Endodermal cell (in vitro differentiated cells): ENCODE measurements at regions not wholly inside any gene's neighbourhood (a gene's known extent, or its start where the extent isn't known, plus 50 kb on each side); places are given as distances from the start of the nearest gene placed in this dataset.
A peak's percentile ranks its signal among the peaks of the same experiment; 100 is the strongest.

Experiments
- DNase-seq: peaks from one replicate; pipeline ENCODE4 v3.0.0-alpha.2; 2017
- H3K27ac ChIP-seq: 2 replicates; pipeline ENCODE4 v1.5.1; 2013; ENCODE audit warnings: mild to moderate bottlenecking, low read depth, low read length, moderate library complexity
- H3K27me3 ChIP-seq: 2 replicates; pipeline ENCODE4 v1.6.1; 2013; ENCODE audit warnings: mild to moderate bottlenecking, low read length, moderate library complexity; ENCODE audit not compliant: insufficient read depth, control insufficient read depth, poor library complexity, severe bottlenecking
- H3K36me3 ChIP-seq: 2 replicates; pipeline ENCODE4 v1.7.0; 2013; ENCODE audit warnings: mild to moderate bottlenecking, low read length, moderate library complexity; ENCODE audit not compliant: control insufficient read depth, insufficient read depth
- H3K4me1 ChIP-seq: one replicate; pipeline ENCODE4 v1.7.0; 2013; ENCODE audit warnings: low read length; ENCODE audit not compliant: control insufficient read depth, insufficient read depth
- H3K4me3 ChIP-seq: 2 replicates; pipeline ENCODE4 v1.5.1; 2013; ENCODE audit warnings: mild to moderate bottlenecking, low read length, moderate library complexity
- H3K9ac ChIP-seq: 2 replicates; pipeline ENCODE4 v1.6.1; 2013; ENCODE audit warnings: mild to moderate bottlenecking, low read length, moderate library complexity; ENCODE audit not compliant: poor library complexity, severe bottlenecking; ENCODE audit errors: extremely low read depth
- H3K9me3 ChIP-seq: 2 replicates; pipeline ENCODE4 v1.6.1; 2013; ENCODE audit warnings: mild to moderate bottlenecking, low read length, moderate library complexity; ENCODE audit not compliant: control insufficient read depth
- H3K27ac Mint-ChIP-seq: 2 replicates; pipeline ENCODE4 v1.8.0; 2020; ENCODE audit warnings: mixed read lengths
- H3K27me3 Mint-ChIP-seq: 2 replicates; pipeline ENCODE4 v1.8.0; 2021; ENCODE audit warnings: mild to moderate bottlenecking, mixed read lengths; ENCODE audit not compliant: insufficient read depth
- H3K36me3 Mint-ChIP-seq: 2 replicates; pipeline ENCODE4 v1.8.0; 2020; ENCODE audit warnings: low read depth, mixed read lengths
- H3K4me1 Mint-ChIP-seq: 2 replicates; pipeline ENCODE4 v1.8.0; 2020; ENCODE audit warnings: mixed read lengths
- H3K4me3 Mint-ChIP-seq: 2 replicates; pipeline ENCODE4 v1.8.0; 2020; ENCODE audit warnings: mild to moderate bottlenecking, moderate library complexity, mixed read lengths
- H3K9me3 Mint-ChIP-seq: 2 replicates; pipeline ENCODE4 v1.8.0; 2020; ENCODE audit warnings: mild to moderate bottlenecking, mixed read lengths
- WGBS, 2 experiments: methylation state at CpG; one replicate each; pipeline versions ENCODE4 v1.1.5 to v1.1.7; 2013; ENCODE audit warnings: missing lambda C conversion rate in 2 of 2, mixed read lengths in 1 of 2; ENCODE audit not compliant: insufficient coverage in 1 of 2, insufficient read length in 1 of 2; 5-methylcytosine and 5-hydroxymethylcytosine counted together
- TF ChIP-seq, protein P1 (sequence below): fragments of 200-600 bp; sonication (generic); conservative IDR thresholded peaks from 2 replicates; pipeline ENCODE4 v1.5.0; 2021; ENCODE audit warnings: antibody characterized with exemption, mild to moderate bottlenecking

GRCh38 chr17:51456942-51457341, 196.6 kb downstream of the UTP18 start:
- Histone ChIP-seq H3K27ac (no peak overlapping the region), H3K4me3 (no peak overlapping the region), H3K4me1 (no peaks in the 10 kb centered on the region), H3K9ac (no peak overlapping the region), H3K36me3 (no peaks in the 10 kb centered on the region), H3K9me3 (no peaks in the 10 kb centered on the region), H3K27me3 (no peaks in the 10 kb centered on the region)
- Mint-ChIP-seq H3K36me3 (no peaks in the 10 kb centered on the region), H3K27ac (no peak overlapping the region), H3K4me1 (peaks cover 17% of the 10 kb centered on the region), H3K27me3 (peaks cover 11% of the 10 kb centered on the region), H3K4me3 (no peak overlapping the region), H3K9me3 (no peaks in the 10 kb centered on the region)
- DNase-seq, result no peak
- 100% methylated on average over 1 of the region's 1 CpG; no CpG with 5 or more reads in 1 of the 2 experiments for WGBS, 2 experiments
- TF ChIP-seq, protein P1, sequence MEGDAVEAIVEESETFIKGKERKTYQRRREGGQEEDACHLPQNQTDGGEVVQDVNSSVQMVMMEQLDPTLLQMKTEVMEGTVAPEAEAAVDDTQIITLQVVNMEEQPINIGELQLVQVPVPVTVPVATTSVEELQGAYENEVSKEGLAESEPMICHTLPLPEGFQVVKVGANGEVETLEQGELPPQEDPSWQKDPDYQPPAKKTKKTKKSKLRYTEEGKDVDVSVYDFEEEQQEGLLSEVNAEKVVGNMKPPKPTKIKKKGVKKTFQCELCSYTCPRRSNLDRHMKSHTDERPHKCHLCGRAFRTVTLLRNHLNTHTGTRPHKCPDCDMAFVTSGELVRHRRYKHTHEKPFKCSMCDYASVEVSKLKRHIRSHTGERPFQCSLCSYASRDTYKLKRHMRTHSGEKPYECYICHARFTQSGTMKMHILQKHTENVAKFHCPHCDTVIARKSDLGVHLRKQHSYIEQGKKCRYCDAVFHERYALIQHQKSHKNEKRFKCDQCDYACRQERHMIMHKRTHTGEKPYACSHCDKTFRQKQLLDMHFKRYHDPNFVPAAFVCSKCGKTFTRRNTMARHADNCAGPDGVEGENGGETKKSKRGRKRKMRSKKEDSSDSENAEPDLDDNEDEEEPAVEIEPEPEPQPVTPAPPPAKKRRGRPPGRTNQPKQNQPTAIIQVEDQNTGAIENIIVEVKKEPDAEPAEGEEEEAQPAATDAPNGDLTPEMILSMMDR, result no peak

- H3K9me3 Mint-ChIP-seq, result no peaks in the 10 kb centered on the region
These were observed 201.2 kb downstream of the UTP18 start for GRCh38 chr17:51461578-51462004.

DNA sequence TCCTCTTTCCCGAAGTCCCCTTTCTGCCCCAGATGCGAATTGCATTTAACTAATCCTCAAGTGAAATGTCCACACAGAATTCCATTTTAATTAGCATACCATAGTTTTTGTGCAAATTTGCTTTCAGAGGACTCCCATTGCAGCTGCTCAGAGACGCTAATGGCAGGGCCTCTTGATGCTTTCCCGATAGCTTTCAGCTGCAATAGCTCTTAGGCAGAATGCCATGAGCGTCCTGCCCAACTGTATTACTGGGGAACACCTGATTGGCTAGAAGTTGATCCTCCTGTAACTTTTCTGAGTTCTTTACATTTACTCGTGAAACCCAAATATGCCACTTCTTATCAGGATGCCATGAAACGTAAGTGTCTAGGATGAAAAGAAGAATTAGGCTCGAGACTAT, 203.0 kb downstream of the UTP18 start:
- Mint-ChIP-seq H3K4me3 (no peak overlapping the region), H3K4me1 (peaks cover 7% of the 10 kb centered on the region), H3K27me3 (peaks cover 26% of the 10 kb centered on the region)

More at GRCh38 chr17:51461578-51462004, 201.2 kb downstream of the UTP18 start:
- Mint-ChIP-seq H3K27ac (no peak overlapping the region), H3K4me1 (peaks cover 7% of the 10 kb centered on the region), H3K4me3 (no peak overlapping the region), H3K36me3 (no peaks in the 10 kb centered on the region), H3K27me3 (peaks cover 32% of the 10 kb centered on the region)
- TF ChIP-seq, protein P1, result peak; percentile 93
- Histone ChIP-seq H3K36me3 (no peaks in the 10 kb centered on the region), H3K9me3 (no peaks in the 10 kb centered on the region), H3K27ac (no peak overlapping the region), H3K4me3 (no peak overlapping the region), H3K9ac (no peak overlapping the region), H3K4me1 (no peaks in the 10 kb centered on the region), H3K27me3 (peaks cover 12% of the 10 kb centered on the region)
- WGBS, 2 experiments, result 58 to 75% methylated on average over 7 to 11 of the region's 11 CpGs
- peak; percentile 97 for DNase-seq

More for the DNA sequence above, 203.0 kb downstream of the UTP18 start:
- no peak overlapping the region for H3K4me3 ChIP-seq
- H3K9me3 ChIP-seq, result no peaks in the 10 kb centered on the region
- TF ChIP-seq, protein P1, result no peak
- DNase-seq, result no peak
- no peak overlapping the region for H3K27ac Mint-ChIP-seq
- peaks cover 12% of the 10 kb centered on the region for H3K27me3 ChIP-seq
- no peak overlapping the region for H3K27ac ChIP-seq
- no peaks in the 10 kb centered on the region for H3K9me3 Mint-ChIP-seq
- no peaks in the 10 kb centered on the region for H3K36me3 Mint-ChIP-seq
- no peaks in the 10 kb centered on the region for H3K36me3 ChIP-seq
- no peak overlapping the region for H3K9ac ChIP-seq
- no peaks in the 10 kb centered on the region for H3K4me1 ChIP-seq
- WGBS, 2 experiments, result 93 to 94% methylated on average over 6 to 8 of the region's 8 CpGs
